GM10266 (cell line): ENCODE measurements at regions not wholly inside any gene's neighbourhood (a gene's known extent, or its start where the extent isn't known, plus 50 kb on each side); places are given as distances from the start of the nearest gene placed in this dataset.

Experiments
- DNase-seq: peaks from one replicate; pipeline ENCODE4 v3.0.0; 2012; ENCODE audit errors: extremely low spot score
- TF ChIP-seq, protein P1 (sequence below): IDR thresholded peaks from 2 replicates; pipeline ENCODE4 v1.5.1; 2012; ENCODE audit warnings: mild to moderate bottlenecking, low read depth; ENCODE audit not compliant: control insufficient read depth, insufficient read depth; ENCODE audit errors: missing control alignments

DNA sequence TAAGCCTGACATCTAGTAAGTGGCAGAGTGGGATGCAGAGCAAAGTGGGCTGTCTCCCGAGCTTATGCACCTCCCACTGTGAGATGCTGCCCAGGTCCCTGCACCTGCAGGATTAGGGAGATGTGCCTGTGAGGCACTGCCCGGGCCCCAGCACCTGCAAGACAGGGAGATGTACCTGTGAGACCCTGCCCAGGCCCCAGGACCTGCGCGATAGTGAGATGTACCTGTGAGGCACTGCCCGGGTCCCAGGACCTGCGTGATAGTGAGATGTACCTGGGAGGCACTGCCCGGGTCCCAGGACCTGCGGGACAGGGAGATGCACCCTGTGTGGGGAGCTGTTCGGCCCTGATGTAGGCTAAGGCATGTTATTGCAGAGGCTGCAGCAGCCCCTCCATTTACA lies 622.8 kb downstream of the PTPRU start:
- DNase-seq, result no peak

DNA sequence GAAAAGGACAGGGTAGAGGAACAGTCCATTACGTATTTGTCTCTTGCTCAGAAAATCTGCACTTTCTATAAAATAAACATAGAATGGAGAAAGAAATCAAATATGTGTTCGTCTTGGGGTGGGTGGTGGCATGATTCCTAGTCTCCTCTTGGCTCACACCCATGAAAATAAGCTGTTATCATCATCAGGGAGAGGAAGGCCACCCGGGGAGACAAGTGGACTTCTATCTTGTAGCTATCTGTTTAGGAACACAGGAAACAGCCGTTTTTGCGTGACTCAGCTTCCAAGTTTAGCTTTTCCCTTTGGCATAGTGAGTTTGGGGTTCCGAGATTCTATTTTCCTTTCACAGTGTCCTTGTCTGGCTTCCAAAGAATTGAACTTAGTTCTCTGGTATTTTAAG lies 622.3 kb downstream of the PTPRU start:
- no peak for DNase-seq
- TF ChIP-seq, protein P1, sequence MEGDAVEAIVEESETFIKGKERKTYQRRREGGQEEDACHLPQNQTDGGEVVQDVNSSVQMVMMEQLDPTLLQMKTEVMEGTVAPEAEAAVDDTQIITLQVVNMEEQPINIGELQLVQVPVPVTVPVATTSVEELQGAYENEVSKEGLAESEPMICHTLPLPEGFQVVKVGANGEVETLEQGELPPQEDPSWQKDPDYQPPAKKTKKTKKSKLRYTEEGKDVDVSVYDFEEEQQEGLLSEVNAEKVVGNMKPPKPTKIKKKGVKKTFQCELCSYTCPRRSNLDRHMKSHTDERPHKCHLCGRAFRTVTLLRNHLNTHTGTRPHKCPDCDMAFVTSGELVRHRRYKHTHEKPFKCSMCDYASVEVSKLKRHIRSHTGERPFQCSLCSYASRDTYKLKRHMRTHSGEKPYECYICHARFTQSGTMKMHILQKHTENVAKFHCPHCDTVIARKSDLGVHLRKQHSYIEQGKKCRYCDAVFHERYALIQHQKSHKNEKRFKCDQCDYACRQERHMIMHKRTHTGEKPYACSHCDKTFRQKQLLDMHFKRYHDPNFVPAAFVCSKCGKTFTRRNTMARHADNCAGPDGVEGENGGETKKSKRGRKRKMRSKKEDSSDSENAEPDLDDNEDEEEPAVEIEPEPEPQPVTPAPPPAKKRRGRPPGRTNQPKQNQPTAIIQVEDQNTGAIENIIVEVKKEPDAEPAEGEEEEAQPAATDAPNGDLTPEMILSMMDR, result no peak

More for the DNA sequence above, 622.8 kb downstream of the PTPRU start:
- TF ChIP-seq, protein P1, result no peak

DNA sequence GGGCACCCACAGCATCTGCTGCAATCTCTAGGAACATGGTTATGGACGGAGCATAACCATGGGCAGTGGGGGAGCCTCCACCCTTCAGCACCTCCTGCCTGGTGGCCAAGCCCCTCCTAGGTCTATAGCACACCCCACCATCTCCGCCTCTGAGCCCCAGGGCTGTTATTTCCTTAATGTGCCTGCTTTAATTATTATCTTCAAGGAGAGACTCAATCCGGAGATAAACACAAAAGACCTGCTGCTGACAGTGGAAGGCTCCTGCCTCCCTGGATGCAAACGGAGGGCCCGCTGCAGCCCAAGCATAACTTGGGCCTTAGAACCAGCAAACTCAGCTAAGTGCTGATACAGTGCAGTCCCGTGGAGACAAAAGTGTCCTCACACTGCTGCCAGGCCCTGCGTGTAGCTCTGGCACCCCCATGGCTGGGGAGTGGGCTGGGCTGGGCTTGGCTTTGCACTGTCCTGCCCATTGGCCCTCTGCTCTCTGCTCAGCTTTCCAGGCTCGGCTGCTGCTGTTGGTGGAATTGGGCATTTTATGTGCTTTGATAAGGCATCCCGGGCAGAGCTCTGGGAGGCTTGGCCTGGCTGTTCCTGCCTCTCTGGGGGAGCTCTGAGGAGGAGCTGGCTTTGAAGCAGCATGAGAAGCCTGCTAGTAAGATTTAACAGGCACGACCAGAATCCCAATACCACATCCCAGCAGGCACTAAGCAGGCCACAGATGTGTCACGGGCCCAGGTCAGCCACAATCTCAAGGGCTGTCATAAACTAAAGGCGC lies 620.2 kb downstream of the PTPRU start:
- TF ChIP-seq, protein P1, result no peak
- no peak for DNase-seq

GRCh38 chr1:29855561-29856160 lies 619.3 kb downstream of the PTPRU start:
- DNase-seq, result no peak
- TF ChIP-seq, protein P1, result no peak

DNA sequence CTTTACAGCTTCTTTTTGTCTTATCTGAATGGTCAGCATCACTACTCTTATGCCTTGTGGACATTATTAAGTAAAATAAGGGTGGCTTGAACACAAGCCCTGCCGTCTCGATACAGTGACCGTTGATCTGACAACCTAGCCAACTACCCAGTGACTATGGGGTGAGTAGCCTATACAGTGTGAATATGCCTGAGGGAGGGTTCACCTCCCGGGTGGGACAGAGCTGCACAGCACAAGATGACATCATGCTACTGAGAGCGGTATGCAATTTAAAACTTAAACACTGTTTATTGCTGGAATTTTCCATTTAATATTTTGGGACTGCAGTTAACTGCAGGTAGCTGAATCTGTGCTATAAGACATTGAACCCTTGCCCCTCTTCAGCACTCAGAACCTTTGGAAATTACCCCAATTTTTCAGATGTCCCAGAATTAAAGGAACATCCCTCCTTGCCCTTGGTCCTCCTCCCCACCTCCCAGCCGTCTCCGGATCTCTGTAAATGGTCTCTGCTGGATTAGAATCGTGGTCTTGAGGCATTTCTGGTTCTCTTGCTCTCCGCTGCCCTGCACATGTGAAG lies 618.5 kb downstream of the PTPRU start:
- TF ChIP-seq, protein P1, result no peak
- no peak for DNase-seq

DNA sequence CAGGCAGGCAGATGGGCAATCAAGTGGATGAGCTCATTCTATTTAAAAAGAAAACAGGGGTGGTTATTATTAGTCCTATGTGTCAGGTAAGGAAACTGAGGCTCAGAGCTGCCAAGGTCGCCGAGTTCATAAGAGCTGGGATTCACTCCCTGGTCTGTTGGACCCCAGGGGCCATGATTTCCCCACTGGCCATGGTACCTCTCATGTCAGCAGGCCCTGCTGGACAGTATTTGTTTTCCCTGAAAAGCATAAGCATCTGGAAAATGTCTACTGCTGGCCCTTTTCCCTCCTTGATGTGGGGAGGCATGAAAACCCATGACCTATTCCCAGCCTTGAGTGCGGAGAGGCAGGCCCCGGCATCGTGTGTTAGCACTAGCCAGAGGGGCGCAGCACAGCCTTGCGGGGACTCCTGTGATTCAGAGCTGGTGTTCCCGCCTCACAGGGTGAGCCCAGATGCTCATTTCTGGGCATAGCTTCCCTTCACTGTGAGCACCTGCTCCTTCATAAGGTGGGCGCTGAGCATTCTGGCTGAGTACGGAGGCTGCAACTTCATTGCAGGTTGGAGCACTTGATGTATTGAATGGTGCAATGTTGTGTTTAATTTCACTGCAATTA lies 617.5 kb downstream of the PTPRU start:
- TF ChIP-seq, protein P1, result no peak
- no peak for DNase-seq
